ENCODE measurements at regions not wholly inside any gene's neighbourhood (a gene's known extent, or its start where the extent isn't known, plus 50 kb on each side); places are given as distances from the start of the nearest gene placed in this dataset.

- DNase-seq (ENCODE audit: low read depth, low spot score): no peak
Measured at GRCh38 chr4:104418286-104418685, 76.4 kb downstream of the CXXC4 start.

GRCh38 chr4:104417357-104417882, 77.3 kb downstream of the CXXC4 start:
- no peak for DNase-seq (ENCODE audit: low read depth, low spot score)

- no peak for DNase-seq (ENCODE audit: low read depth, low spot score)
Measured at GRCh38 chr4:104416725-104417356, 77.9 kb downstream of the CXXC4 start.

GRCh38 chr4:104413487-104413886, 81.2 kb downstream of the CXXC4 start:
- DNase-seq (ENCODE audit: low read depth, low spot score): no peak

- DNase-seq (ENCODE audit: low read depth, low spot score): no peak
Measured at GRCh38 chr4:104412344-104412743, 82.3 kb downstream of the CXXC4 start.

GRCh38 chr4:104411502-104411901, 83.2 kb downstream of the CXXC4 start:
- no peak for DNase-seq (ENCODE audit: low read depth, low spot score)

GRCh38 chr4:104408878-104409277, 85.8 kb downstream of the CXXC4 start:
- no peak for DNase-seq (ENCODE audit: low read depth, low spot score)

GRCh38 chr4:104404361-104404760, 90.3 kb downstream of the CXXC4 start:
- DNase-seq (ENCODE audit: low read depth, low spot score): no peak

GRCh38 chr4:104395168-104395614, 99.5 kb downstream of the CXXC4 start:
- no peak for DNase-seq (ENCODE audit: low read depth, low spot score)

GRCh38 chr4:104394406-104395167, 100.1 kb downstream of the CXXC4 start:
- no peak for DNase-seq (ENCODE audit: low read depth, low spot score)

- DNase-seq (ENCODE audit: low read depth, low spot score): no peak
Measured at GRCh38 chr4:104393655-104394324, 100.9 kb downstream of the CXXC4 start.

GRCh38 chr4:104385713-104386112, 109.0 kb downstream of the CXXC4 start:
- DNase-seq (ENCODE audit: low read depth, low spot score): no peak

- DNase-seq (ENCODE audit: low read depth, low spot score): no peak
Measured at GRCh38 chr4:104382961-104383360, 111.7 kb downstream of the CXXC4 start.

GRCh38 chr4:104381729-104382128, 113.0 kb downstream of the CXXC4 start:
- no peak for DNase-seq (ENCODE audit: low read depth, low spot score)

- DNase-seq (ENCODE audit: low read depth, low spot score): no peak
Measured at GRCh38 chr4:104365618-104366017, 129.1 kb downstream of the CXXC4 start.

- DNase-seq (ENCODE audit: low read depth, low spot score): no peak
Measured at GRCh38 chr4:104353481-104353880, 141.2 kb downstream of the CXXC4 start.

GRCh38 chr4:104352211-104352610, 142.5 kb downstream of the CXXC4 start:
- DNase-seq (ENCODE audit: low read depth, low spot score): no peak

- DNase-seq (ENCODE audit: low read depth, low spot score): no peak
Measured at GRCh38 chr4:104351706-104352105, 143.0 kb downstream of the CXXC4 start.

GRCh38 chr4:104345598-104346242, 149.0 kb downstream of the CXXC4 start:
- no peak for DNase-seq (ENCODE audit: low read depth, low spot score)

GRCh38 chr4:104344342-104344980, 150.2 kb downstream of the CXXC4 start:
- DNase-seq (ENCODE audit: low read depth, low spot score): no peak

GRCh38 chr4:104334410-104334809, 160.3 kb downstream of the CXXC4 start:
- no peak for DNase-seq (ENCODE audit: low read depth, low spot score)

Measured in smooth muscle cell of the brain vasculature (primary cell).